GM12878 (cell line): ENCODE measurements at regions not wholly inside any gene's neighbourhood (a gene's known extent, or its start where the extent isn't known, plus 50 kb on each side); places are given as distances from the start of the nearest gene placed in this dataset.
A peak's percentile ranks its signal among the peaks of the same experiment; 100 is the strongest.

Experiments used
- ATAC-seq: fragments of 200-7000 bp; cut with Tn5 transposase; 3 replicates; pipeline ENCODE4 v1.9.1; 2020; ENCODE audit warnings: mild to moderate bottlenecking, moderate library complexity
- BruUV-seq: library from RNA; stranded (reverse); fragments of 400-500 nt; replicated peaks from 2 replicates; lab custom pipeline; 2021; lab: Mats Ljungman, UMichigan
- CTCF ChIA-PET: fragments of 300-600 bp; sonication (Branson Sonifier 250); formaldehyde crosslinking; extraction: SDS; loops from one replicate; lab custom pipeline; 2021; ENCODE audit warnings: inconsistent platforms; lab: Yijun Ruan, JAX
- POLR2A ChIA-PET: fragments of 350-600 bp; formaldehyde crosslinking; extraction: SDS; loops from one replicate; lab custom pipeline; 2021; ENCODE audit warnings: inconsistent platforms; lab: Charles Lee
- RAD21 ChIA-PET: fragments of 300-600 bp; sonication (Branson Sonifier 250); formaldehyde crosslinking; loops from one replicate; lab custom pipeline; 2023; ENCODE audit warnings: antibody characterized with exemption; ENCODE audit not compliant: unreplicated experiment; lab: Charles Lee
- SMC1A ChIA-PET: fragments of 300-600 bp; sonication (Branson Sonifier 250); formaldehyde crosslinking; loops from one replicate; lab custom pipeline; 2023; ENCODE audit not compliant: unreplicated experiment, uncharacterized antibody; lab: Charles Lee
- DNase-seq: peaks from one replicate; pipeline ENCODE4 v3.0.0-alpha.2; 2011; ENCODE audit warnings: low read depth, low spot score
- FAIRE-seq: peaks from 3 replicates; lab custom pipeline; 2011; peaks lifted over from hg19 to GRCh38; lab: Jason Lieb, UNC
- H2AFZ ChIP-seq: 2 replicates; pipeline ENCODE4 v1.6.0; 2011; ENCODE audit warnings: low read depth, low read length, control low read depth; ENCODE audit not compliant: control insufficient read depth
- H3K27ac ChIP-seq: 2 replicates; pipeline ENCODE4 v1.5.1; 2011; ENCODE audit warnings: control low read depth; ENCODE audit not compliant: control insufficient read depth, insufficient read depth
- H3K27me3 ChIP-seq, 2 experiments: replicated peaks in 1 of 2; 2 replicates each; pipeline versions ENCODE4 v1.6.0 to v1.6.1; 2011; ENCODE audit warnings: low read length in 1 of 2; ENCODE audit not compliant: control insufficient read depth in 2 of 2, insufficient read depth in 2 of 2
- H3K36me3 ChIP-seq, 2 experiments: 2 replicates each; pipeline ENCODE4 v1.5.1; 2011; ENCODE audit warnings: low read length in 1 of 2; ENCODE audit not compliant: control insufficient read depth in 2 of 2, insufficient read depth in 2 of 2
- H3K4me1 ChIP-seq: 2 replicates; pipeline ENCODE4 v1.6.1; 2011; ENCODE audit warnings: mild to moderate bottlenecking, low read length, moderate library complexity, mixed read lengths; ENCODE audit not compliant: control insufficient read depth, insufficient read depth
- H3K4me2 ChIP-seq: 2 replicates; pipeline ENCODE4 v1.6.0; 2011; ENCODE audit warnings: control low read depth; ENCODE audit not compliant: control insufficient read depth, insufficient read depth
- H3K4me3 ChIP-seq: fragments of 200-600 bp; sonication (generic); 2 replicates; pipeline ENCODE4 v1.5.1; 2016
- H3K79me2 ChIP-seq: 2 replicates; pipeline ENCODE4 v1.6.0; 2011; ENCODE audit warnings: low read length; ENCODE audit not compliant: control insufficient read depth, insufficient read depth
- H3K9ac ChIP-seq: 2 replicates; pipeline ENCODE4 v1.8.0; 2011; ENCODE audit warnings: low read length, control low read depth, mixed read lengths; ENCODE audit not compliant: control insufficient read depth, insufficient read depth
- H3K9me3 ChIP-seq: replicated peaks from 3 replicates; pipeline ENCODE4 v1.5.1; 2011; ENCODE audit warnings: mild to moderate bottlenecking, low read length; ENCODE audit not compliant: control insufficient read depth, insufficient read depth
- H4K20me1 ChIP-seq: 2 replicates; pipeline ENCODE4 v1.6.0; 2011; ENCODE audit not compliant: control insufficient read depth, insufficient read depth
- BHLHE40 ChIP-seq, 2 experiments: fragments of 450-650 bp in 1 of 2; IDR thresholded peaks; 2 replicates each; pipeline ENCODE4 v1.6.1; 2011 to 2017; ENCODE audit warnings: low read depth in 2 of 2, borderline replicate concordance in 1 of 2, improper control_type of control experiment in 1 of 2, low read length in 1 of 2, mild to moderate bottlenecking in 1 of 2
- CUX1 ChIP-seq: IDR thresholded peaks from 2 replicates; pipeline ENCODE4 v1.6.1; 2012; ENCODE audit warnings: improper control_type of control experiment, low read depth, low read length; ENCODE audit not compliant: insufficient replicate concordance
- NR2F1 ChIP-seq: fragments of 450-650 bp; conservative IDR thresholded peaks from 2 replicates; pipeline ENCODE4 v1.6.1; 2017; ENCODE audit warnings: mild to moderate bottlenecking
- SMAD5 ChIP-seq: IDR thresholded peaks from 2 replicates; pipeline ENCODE4 v1.6.1; 2016; ENCODE audit warnings: antibody characterized with exemption, low read depth
- WGBS: methylation state at CpG from one replicate; pipeline ENCODE4 v1.1.6; 2016; ENCODE audit warnings: low lambda C conversion rate; ENCODE audit not compliant: insufficient replicate concordance, insufficient coverage; ENCODE audit errors: missing lambda C conversion rate; 5-methylcytosine and 5-hydroxymethylcytosine counted together
- in situ Hi-C: fragments of 300-500 bp; cut with MboI; formaldehyde crosslinking; loops from 9 replicates; pipeline ENCODE4 v1.14.3; 2018; ENCODE audit warnings: mixed read lengths
- intact Hi-C: fragments of 100-400 bp; cut with micrococcal nuclease; formaldehyde crosslinking; loops from one replicate; pipeline ENCODE4 v1.14.2; 2022; ENCODE audit not compliant: unreplicated experiment

GRCh38 chr14:85063747-85064146 lies 466.2 kb upstream of the FLRT2 start:
- SMC1A ChIA-PET, result no interaction called here

More at GRCh38 chr14:85063747-85064146, 466.2 kb upstream of the FLRT2 start:
- WGBS, result 18% methylated on average over 2 of the region's 2 CpGs
- FAIRE-seq, result no peak
- no peaks in the 10 kb centered on the region for H3K36me3 ChIP-seq
- ChIA-PET POLR2A (no interaction called here), CTCF (interaction anchor here (0.7 kb wide), 1 partner anchor 8 kb away, joined by 3 read pairs; no protein-coding TSS in a partner anchor), RAD21 (no interaction called here)
- no peak overlapping the region for H2AFZ ChIP-seq
- no TSS peak for BruUV-seq
- in situ Hi-C loops, result no loop called here
- TF ChIP-seq BHLHE40 (IDR thresholded peaks at IDR 0.05; ENCODE audit: borderline replicate concordance in 1 of 2, low read depth in 2 of 2, low read length in 1 of 2), result peak in 1 of 2 experiments; percentile 8; a peak in 1 of 4 replicates
- 0 out of 2 replicates have a peak, but pooled peaks have one; percentile 34 for TF ChIP-seq NR2F1
- no peak for TF ChIP-seq CUX1
- no peak for TF ChIP-seq SMAD5
- H3K4me2 ChIP-seq, result no peak overlapping the region
- no peaks in the 10 kb centered on the region for H3K4me1 ChIP-seq
- H3K9me3 ChIP-seq, result no peaks in the 10 kb centered on the region
- H3K4me3 ChIP-seq, result no peak overlapping the region
- H3K27ac ChIP-seq, result no peak overlapping the region
- no peak overlapping the region for H3K9ac ChIP-seq
- intact Hi-C loops, result no loop called here
- peak; percentile 80 for ATAC-seq
- H3K79me2 ChIP-seq, result no peaks in the 10 kb centered on the region
- no peaks in the 10 kb centered on the region for H4K20me1 ChIP-seq
- DNase-seq, result no peak
- no peaks in the 10 kb centered on the region for H3K27me3 ChIP-seq
